GM18508 (cell line): ENCODE measurements at regions not wholly inside any gene's neighbourhood (a gene's known extent, or its start where the extent isn't known, plus 50 kb on each side); places are given as distances from the start of the nearest gene placed in this dataset.
"Not testable (repeated sequence)": the region's sequence is repeated elsewhere in the genome, so short reads cannot be mapped to it uniquely, and the experiment has no call there.

Experiments
- ATAC-seq: cut with Tn5 transposase; IDR thresholded peaks from one replicate; pipeline ENCODE4 v1.9.1; 2021; ENCODE audit warnings: moderate number of reproducible peaks; ENCODE audit not compliant: insufficient read depth, unreplicated experiment

- ATAC-seq = no peak
These were observed 146.2 kb downstream of the NFKBIZ start for GRCh38 chr3:101995371-101996046.

- peak; percentile 48 for ATAC-seq
These were observed 147.5 kb downstream of the NFKBIZ start for GRCh38 chr3:101996832-101997231.

GRCh38 chr3:101998256-101998926 is 149.1 kb downstream of the NFKBIZ start:
- no peak for ATAC-seq

- ATAC-seq = no peak
These were observed 150.0 kb downstream of the NFKBIZ start for GRCh38 chr3:101999177-101999779.

- no peak for ATAC-seq
These were observed 151.4 kb downstream of the NFKBIZ start for GRCh38 chr3:102000620-102001209.

GRCh38 chr3:102002056-102002455 is 152.7 kb downstream of the NFKBIZ start:
- no peak for ATAC-seq

GRCh38 chr3:102004561-102004960 is 155.2 kb downstream of the NFKBIZ start:
- ATAC-seq = no peak

GRCh38 chr3:102005551-102005950 is 156.2 kb downstream of the NFKBIZ start:
- no peak for ATAC-seq

- no peak for ATAC-seq
These were observed 157.6 kb downstream of the NFKBIZ start for GRCh38 chr3:102006812-102007485.

- not testable (repeated sequence) for ATAC-seq
These were observed 159.1 kb downstream of the NFKBIZ start for GRCh38 chr3:102008436-102008835.

- ATAC-seq = no peak
These were observed 167.1 kb downstream of the NFKBIZ start for GRCh38 chr3:102016417-102016816.

GRCh38 chr3:102017784-102018183 is 168.5 kb downstream of the NFKBIZ start:
- no peak for ATAC-seq

GRCh38 chr3:102018551-102018950 is 169.2 kb downstream of the NFKBIZ start:
- no peak for ATAC-seq

- no peak for ATAC-seq
These were observed 171.4 kb downstream of the NFKBIZ start for GRCh38 chr3:102020735-102021134.

GRCh38 chr3:102024270-102024904 is 175.1 kb downstream of the NFKBIZ start:
- no peak for ATAC-seq

GRCh38 chr3:102025606-102026270 is 176.4 kb downstream of the NFKBIZ start:
- no peak for ATAC-seq

GRCh38 chr3:102026656-102027055 is 177.3 kb downstream of the NFKBIZ start:
- ATAC-seq = no peak

GRCh38 chr3:102030661-102031060 is 181.3 kb downstream of the NFKBIZ start:
- ATAC-seq = no peak

GRCh38 chr3:102031834-102032233 is 182.5 kb downstream of the NFKBIZ start:
- no peak for ATAC-seq
